A549 (cell line): ENCODE measurements at regions not wholly inside any gene's neighbourhood (a gene's known extent, or its start where the extent isn't known, plus 50 kb on each side); places are given as distances from the start of the nearest gene placed in this dataset.

Experiments used
- ATAC-seq, 2 experiments: fragments of 200-7000 bp in 1 of 2; fragments of >200 bp in 1 of 2; cut with Nextera tagmentation in 1 of 2; cut with Tn5 transposase in 1 of 2; 3 replicates each; pipeline versions ENCODE4 v1.8.0 to v1.9.1; 2018 to 2020; ENCODE audit warnings: mild to moderate bottlenecking in 1 of 2, moderate library complexity in 1 of 2
- CTCF ChIA-PET: fragments of 300-600 bp; sonication (Branson Sonifier 250); formaldehyde crosslinking; extraction: SDS; loops from one replicate; lab custom pipeline; 2021; ENCODE audit warnings: antibody characterized with exemption, inconsistent platforms; lab: Yijun Ruan, JAX
- POLR2A ChIA-PET: fragments of 350-600 bp; formaldehyde crosslinking; extraction: SDS; loops from one replicate; lab custom pipeline; 2021; ENCODE audit warnings: antibody characterized with exemption, inconsistent platforms; lab: Yijun Ruan, JAX
- DNase-seq, 2 experiments: peaks; one replicate each; pipeline versions ENCODE4 v3.0.0 to v3.0.0-alpha.2; 2011 to 2016; ENCODE audit warnings: low read depth in 1 of 2, low spot score in 1 of 2
- FAIRE-seq: peaks from 2 replicates; lab custom pipeline; 2011; peaks lifted over from hg19 to GRCh38; lab: Jason Lieb, UNC
- H3K27ac ChIP-seq, 2 experiments: fragments of >200 bp; sonication (Bioruptor Twin); formaldehyde crosslinking; 3 replicates each; pipeline ENCODE4 v1.5.1; 2016 to 2017
- H3K4me1 ChIP-seq: fragments of >200 bp; sonication (Bioruptor Twin); formaldehyde crosslinking; 3 replicates; pipeline ENCODE4 v1.6.1; 2016
- H3K4me2 ChIP-seq: fragments of >200 bp; sonication (Bioruptor Twin); formaldehyde crosslinking; 3 replicates; pipeline ENCODE4 v1.6.1; 2016
- H3K4me3 ChIP-seq: fragments of >200 bp; sonication (Bioruptor Twin); formaldehyde crosslinking; 3 replicates; pipeline ENCODE4 v1.5.1; 2016
- H3K9me3 ChIP-seq: fragments of >200 bp; sonication (Bioruptor Twin); formaldehyde crosslinking; 3 replicates; pipeline ENCODE4 v1.6.1; 2016
- BHLHE40 ChIP-seq: IDR thresholded peaks from 2 replicates; pipeline ENCODE4 v1.6.1; 2012; ENCODE audit warnings: low read depth, low read length, inconsistent platforms
- CBX2 ChIP-seq: fragments of 200-600 bp; sonication (generic); IDR thresholded peaks from 2 replicates; pipeline ENCODE4 v1.6.1; 2016; ENCODE audit warnings: low read depth, mild to moderate bottlenecking, borderline replicate concordance
- CEBPB ChIP-seq, 2 experiments: fragments of >200 bp in 1 of 2; sonication (Bioruptor Twin) in 1 of 2; formaldehyde crosslinking in 1 of 2; IDR thresholded peaks; 2 replicates each; pipeline ENCODE4 v1.6.1; 2012 to 2016
- CHD4 ChIP-seq: fragments of 200-600 bp; sonication (generic); IDR thresholded peaks from 2 replicates; pipeline ENCODE4 v1.6.1; 2016; ENCODE audit warnings: antibody characterized with exemption, mild to moderate bottlenecking, borderline replicate concordance
- EP300 ChIP-seq, 2 experiments: fragments of >200 bp; sonication (Bioruptor Twin); formaldehyde crosslinking; IDR thresholded peaks; 2 replicates in 1 of 2; 3 replicates in 1 of 2; pipeline ENCODE4 v1.6.1; 2016 to 2017
- ESRRA ChIP-seq: fragments of 150-350 bp; IDR thresholded peaks from 2 replicates; pipeline ENCODE4 v1.6.1; 2014; ENCODE audit warnings: mild to moderate bottlenecking, low read length, borderline replicate concordance
- HOXB5 ChIP-seq: fragments of 250-450 bp; sonication (Bioruptor Pico); IDR thresholded peaks from 2 replicates; pipeline ENCODE4 v1.5.0; 2020; ENCODE audit warnings: mild to moderate bottlenecking, moderate library complexity
- JUN ChIP-seq, 2 experiments: fragments of >200 bp; sonication (Bioruptor Twin); formaldehyde crosslinking; IDR thresholded peaks; 2 replicates in 1 of 2; 3 replicates in 1 of 2; pipeline ENCODE4 v1.6.1; 2016 to 2017
- KDM5A ChIP-seq: fragments of 200-600 bp; sonication (generic); IDR thresholded peaks from 2 replicates; pipeline ENCODE4 v1.6.1; 2016; ENCODE audit warnings: antibody characterized with exemption, mild to moderate bottlenecking
- MAZ ChIP-seq: fragments of 150-350 bp; IDR thresholded peaks from 2 replicates; pipeline ENCODE4 v1.6.1; 2014; ENCODE audit warnings: antibody characterized with exemption, low read depth, low read length, borderline replicate concordance
- PHF8 ChIP-seq: fragments of 200-600 bp; sonication (generic); IDR thresholded peaks from 2 replicates; pipeline ENCODE4 v1.6.1; 2016; ENCODE audit warnings: low read depth, mild to moderate bottlenecking, antibody characterized with exemption, moderate library complexity, borderline replicate concordance
- POLR2AphosphoS2 ChIP-seq: conservative IDR thresholded peaks from 2 replicates; pipeline ENCODE4 v1.6.1; 2012; ENCODE audit warnings: low read length, improper control_type of control experiment, inconsistent platforms
- RAD21 ChIP-seq, 2 experiments: fragments of >200 bp in 1 of 2; sonication (Bioruptor Twin) in 1 of 2; formaldehyde crosslinking in 1 of 2; IDR thresholded peaks in 1 of 2; conservative IDR thresholded peaks in 1 of 2; 2 replicates in 1 of 2; 3 replicates in 1 of 2; pipeline ENCODE4 v1.6.1; 2012 to 2018; ENCODE audit warnings: inconsistent platforms in 1 of 2
- RARB ChIP-seq: fragments of 250-450 bp; sonication (Bioruptor Pico); IDR thresholded peaks from 2 replicates; pipeline ENCODE4 v1.8.0; 2021; ENCODE audit warnings: mild to moderate bottlenecking, moderate library complexity
- RCOR1 ChIP-seq: fragments of 150-350 bp; IDR thresholded peaks from 2 replicates; pipeline ENCODE4 v1.6.1; 2014; ENCODE audit warnings: antibody characterized with exemption, low read length, low read depth
- ZC3H11A ChIP-seq: fragments of 450-650 bp; IDR thresholded peaks from 2 replicates; pipeline ENCODE4 v1.6.1; 2014; ENCODE audit warnings: antibody characterized with exemption, mild to moderate bottlenecking
- ZSCAN20 ChIP-seq: fragments of 250-450 bp; sonication (Bioruptor Pico); IDR thresholded peaks from 2 replicates; pipeline ENCODE4 v1.8.0; 2022; ENCODE audit warnings: mild to moderate bottlenecking, moderate library complexity
- WGBS: methylation state at CpG from one replicate; pipeline ENCODE4 v1.1.6; 2017; ENCODE audit errors: missing lambda C conversion rate; 5-methylcytosine and 5-hydroxymethylcytosine counted together
- TF ChIP-seq, protein P1 (sequence below): IDR thresholded peaks from 2 replicates; pipeline ENCODE4 v1.6.1; 2012
- TF ChIP-seq, protein P2 (sequence below): fragments of 250-450 bp; sonication (Bioruptor Pico); IDR thresholded peaks from 2 replicates; pipeline ENCODE4 v1.5.0; 2021; ENCODE audit warnings: mild to moderate bottlenecking, moderate library complexity, borderline replicate concordance
- TF ChIP-seq, protein P3 (sequence below): fragments of >200 bp; sonication (Bioruptor Twin); formaldehyde crosslinking; IDR thresholded peaks from 2 replicates; pipeline ENCODE4 v1.6.1; 2016

DNA sequence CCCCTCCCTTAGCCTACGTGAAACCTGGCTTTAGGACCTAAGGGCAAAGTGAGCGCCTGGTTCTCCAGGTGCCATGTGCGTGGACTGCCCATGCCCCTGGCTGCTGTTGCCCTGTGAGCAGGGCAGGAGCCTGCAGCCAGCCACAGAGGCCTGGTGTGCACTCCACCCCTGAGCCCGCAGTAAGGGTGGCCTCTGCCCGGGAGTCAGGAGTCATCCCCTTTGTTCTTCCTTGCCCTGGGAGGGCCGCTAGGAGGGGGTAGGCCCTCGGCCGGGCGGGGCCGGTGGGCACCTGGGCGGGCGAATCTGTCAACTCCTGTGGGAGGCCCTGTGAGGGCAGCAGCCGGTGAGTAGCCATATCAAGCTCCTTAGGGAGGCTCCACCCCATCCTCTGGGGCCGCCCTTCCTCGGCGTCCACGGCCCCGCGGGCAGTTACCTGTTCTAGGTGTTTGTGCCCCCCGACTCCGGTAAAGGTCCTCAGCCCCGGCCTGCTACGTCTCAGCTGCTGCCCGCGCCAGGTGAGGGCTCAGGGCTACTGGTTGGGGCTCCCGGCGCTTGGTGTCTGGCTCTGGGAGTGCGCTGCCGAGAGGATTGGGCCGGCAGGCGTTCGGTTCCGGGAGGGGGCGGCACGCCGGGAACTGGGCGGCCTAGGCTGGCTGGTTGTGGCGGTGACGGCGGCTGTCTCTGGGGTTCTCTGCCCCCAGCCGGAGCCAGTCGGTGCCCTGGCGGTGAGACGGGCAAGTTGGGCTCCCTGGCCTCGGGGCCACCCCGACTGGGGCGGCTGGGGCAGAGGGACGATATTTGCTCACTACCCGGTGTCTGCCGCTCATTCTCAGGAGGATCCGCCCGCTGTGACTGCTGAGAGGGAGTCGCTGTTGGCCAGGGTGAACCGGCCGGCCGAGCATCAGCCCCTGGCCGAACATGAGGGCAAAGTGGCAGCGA lies 1060.2 kb downstream of the TECRL start:
- Histone ChIP-seq H3K4me3 (no peak overlapping the region), H3K4me1 (no peaks in the 10 kb centered on the region), H3K27ac (no peak overlapping the region), H3K9me3 (no peaks in the 10 kb centered on the region), H3K4me2 (no peak overlapping the region)
- no peak for FAIRE-seq
- ChIA-PET CTCF (no interaction called here), POLR2A (no interaction called here)
- WGBS: 62% methylated on average over 13 of the region's 58 CpGs
- no peak for ATAC-seq
- DNase-seq: no peak
- TF ChIP-seq RARB (CRISPR knock-in tag) (no peak), ZSCAN20 (CRISPR knock-in tag) (no peak), EP300 (IDR thresholded peaks at IDR 0.05) (no peak), CEBPB (IDR thresholded peaks at IDR 0.05) (no peak), ESRRA (no peak), CHD4 (no peak), POLR2AphosphoS2 (no peak), CBX2 (no peak), RAD21 (conservative IDR thresholded peaks at IDR 0.05 in 1 of 2, IDR thresholded peaks at IDR 0.05 in 1 of 2) (no peak), MAZ (no peak)
- TF ChIP-seq, protein P1, sequence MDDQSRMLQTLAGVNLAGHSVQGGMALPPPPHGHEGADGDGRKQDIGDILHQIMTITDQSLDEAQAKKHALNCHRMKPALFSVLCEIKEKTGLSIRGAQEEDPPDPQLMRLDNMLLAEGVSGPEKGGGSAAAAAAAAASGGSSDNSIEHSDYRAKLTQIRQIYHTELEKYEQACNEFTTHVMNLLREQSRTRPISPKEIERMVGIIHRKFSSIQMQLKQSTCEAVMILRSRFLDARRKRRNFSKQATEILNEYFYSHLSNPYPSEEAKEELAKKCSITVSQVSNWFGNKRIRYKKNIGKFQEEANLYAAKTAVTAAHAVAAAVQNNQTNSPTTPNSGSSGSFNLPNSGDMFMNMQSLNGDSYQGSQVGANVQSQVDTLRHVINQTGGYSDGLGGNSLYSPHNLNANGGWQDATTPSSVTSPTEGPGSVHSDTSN: no peak
- TF ChIP-seq, protein P2, sequence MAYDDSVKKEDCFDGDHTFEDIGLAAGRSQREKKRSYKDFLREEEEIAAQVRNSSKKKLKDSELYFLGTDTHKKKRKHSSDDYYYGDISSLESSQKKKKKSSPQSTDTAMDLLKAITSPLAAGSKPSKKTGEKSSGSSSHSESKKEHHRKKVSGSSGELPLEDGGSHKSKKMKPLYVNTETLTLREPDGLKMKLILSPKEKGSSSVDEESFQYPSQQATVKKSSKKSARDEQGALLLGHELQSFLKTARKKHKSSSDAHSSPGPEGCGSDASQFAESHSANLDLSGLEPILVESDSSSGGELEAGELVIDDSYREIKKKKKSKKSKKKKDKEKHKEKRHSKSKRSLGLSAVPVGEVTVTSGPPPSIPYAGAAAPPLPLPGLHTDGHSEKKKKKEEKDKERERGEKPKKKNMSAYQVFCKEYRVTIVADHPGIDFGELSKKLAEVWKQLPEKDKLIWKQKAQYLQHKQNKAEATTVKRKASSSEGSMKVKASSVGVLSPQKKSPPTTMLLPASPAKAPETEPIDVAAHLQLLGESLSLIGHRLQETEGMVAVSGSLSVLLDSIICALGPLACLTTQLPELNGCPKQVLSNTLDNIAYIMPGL (CRISPR knock-in tag): no peak

DNA sequence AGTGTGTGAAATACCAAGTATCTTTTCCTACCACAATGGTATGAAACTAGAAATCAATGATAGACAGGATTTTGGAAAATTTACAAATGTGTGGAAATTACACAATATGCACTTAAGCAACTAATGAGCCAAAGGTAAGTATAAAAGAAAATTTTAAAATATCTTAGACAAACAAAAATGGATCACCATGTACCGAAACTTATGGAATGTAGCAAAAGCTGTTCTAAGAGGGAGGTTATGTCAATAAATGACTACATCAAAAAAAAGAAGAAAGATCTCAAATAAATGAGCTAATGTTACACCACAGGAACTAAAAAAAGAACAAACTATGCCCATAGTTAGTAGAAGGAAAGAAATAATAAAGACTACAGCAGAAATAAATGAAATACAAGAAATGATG lies 1084.1 kb downstream of the TECRL start:
- POLR2A ChIA-PET: no interaction called here
- TF ChIP-seq KDM5A (no peak), CEBPB (IDR thresholded peaks at IDR 0.05) (no peak), ZC3H11A (no peak), RARB (CRISPR knock-in tag) (no peak), HOXB5 (CRISPR knock-in tag) (no peak), JUN (IDR thresholded peaks at IDR 0.05) (no peak), BHLHE40 (no peak), PHF8 (no peak), RCOR1 (no peak)
- TF ChIP-seq, protein P3, sequence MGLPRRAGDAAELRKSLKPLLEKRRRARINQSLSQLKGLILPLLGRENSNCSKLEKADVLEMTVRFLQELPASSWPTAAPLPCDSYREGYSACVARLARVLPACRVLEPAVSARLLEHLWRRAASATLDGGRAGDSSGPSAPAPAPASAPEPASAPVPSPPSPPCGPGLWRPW: no peak
- TF ChIP-seq, protein P2 (CRISPR knock-in tag): no peak
- TF ChIP-seq, all 56 proteins: peak for 0
- Histone ChIP-seq H3K4me3 (no peak overlapping the region), H3K4me1 (no peaks in the 10 kb centered on the region), H3K9me3 (no peaks in the 10 kb centered on the region), H3K4me2 (no peak overlapping the region), H3K27ac (no peak overlapping the region)
- DNase-seq (no peak), ATAC-seq (no peak), FAIRE-seq (no peak)
- CTCF ChIA-PET: no interaction called here
- WGBS: 4% methylated on average over 1 of the region's 1 CpG
